ENCODE measurements at regions not wholly inside any gene's neighbourhood (a gene's known extent, or its start where the extent isn't known, plus 50 kb on each side); places are given as distances from the start of the nearest gene placed in this dataset.

DNA sequence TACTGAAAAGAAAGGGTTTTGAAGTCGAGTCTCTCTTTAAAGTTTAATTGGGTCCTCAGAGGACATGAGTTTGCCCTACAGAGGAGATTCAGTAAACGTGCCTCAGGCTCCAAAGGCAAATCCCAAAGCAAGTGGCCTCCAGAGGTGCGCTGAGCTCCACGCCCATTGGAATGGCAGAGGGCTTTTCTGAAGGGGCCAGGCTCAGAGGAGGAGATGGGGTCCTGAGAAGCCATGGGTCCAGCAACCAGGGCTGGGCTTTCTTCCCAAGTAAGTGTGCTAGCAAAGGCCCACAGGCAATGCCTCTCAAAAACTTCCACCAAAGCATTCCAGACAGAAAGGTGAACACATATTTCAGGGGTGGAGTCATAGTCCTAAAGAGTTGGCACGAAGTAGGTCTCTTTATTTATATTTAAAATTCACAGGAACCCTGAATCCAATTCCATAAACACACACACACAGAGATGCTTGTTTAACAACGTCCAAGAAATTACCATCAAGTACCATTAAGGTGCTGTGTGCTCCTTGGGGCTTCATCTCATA lies 93.0 kb upstream of the SH3BP4 start:
- Histone ChIP-seq H4K20me1 (ENCODE audit: control insufficient read depth, insufficient read depth) (no peaks in the 10 kb centered on the region), H3K79me2 (ENCODE audit: control insufficient read depth, insufficient read depth, low read length) (no peaks in the 10 kb centered on the region), H3K4me2 (ENCODE audit: control insufficient read depth, insufficient read depth) (no peak overlapping the region), H3K4me3 (no peak overlapping the region), H3K4me1 (ENCODE audit: control insufficient read depth, insufficient read depth, low read length) (no peaks in the 10 kb centered on the region), H3K27ac (ENCODE audit: control insufficient read depth, insufficient read depth) (no peak overlapping the region), H3K36me3 (ENCODE audit: control insufficient read depth in 2 of 2, insufficient read depth in 2 of 2, low read length in 1 of 2) (no peaks in the 10 kb centered on the region), H2AFZ (ENCODE audit: control insufficient read depth, low read depth, low read length) (no peak overlapping the region), H3K9ac (ENCODE audit: control insufficient read depth, insufficient read depth, low read length) (no peak overlapping the region), H3K27me3 (replicated peaks in 1 of 2; ENCODE audit: control insufficient read depth in 2 of 2, insufficient read depth in 2 of 2, low read length in 1 of 2) (no peaks in the 10 kb centered on the region), H3K9me3 (replicated peaks; ENCODE audit: control insufficient read depth, insufficient read depth, low read length) (no peaks in the 10 kb centered on the region)
- DNase-seq (ENCODE audit: low read depth, low spot score) = no peak
- BruUV-seq (replicated peaks) = no TSS peak
- no peak for ATAC-seq
- ChIA-PET POLR2A (no interaction called here), CTCF (no interaction called here), SMC1A (ENCODE audit: uncharacterized antibody, unreplicated experiment) (no interaction called here), RAD21 (ENCODE audit: unreplicated experiment) (no interaction called here)
- in situ Hi-C loops (cut with MboI) = no loop called here
- WGBS (ENCODE audit: insufficient coverage, insufficient replicate concordance, low lambda C conversion rate, missing lambda C conversion rate) = 9% methylated on average over 6 of the region's 6 CpGs
- intact Hi-C loops (cut with micrococcal nuclease; ENCODE audit: unreplicated experiment) = no loop called here
- TF ChIP-seq KDM1A (IDR thresholded peaks at IDR 0.05; ENCODE audit: borderline replicate concordance) (no peak), BCLAF1 (IDR thresholded peaks at IDR 0.05) (no peak), TCF12 (IDR thresholded peaks at IDR 0.05; ENCODE audit: low read depth, low read length) (no peak), NRF1 (conservative IDR thresholded peaks at IDR 0.05; ENCODE audit: low read depth, low read length) (no peak), POLR2AphosphoS5 (IDR thresholded peaks at IDR 0.05; ENCODE audit: low read length) (no peak), TARDBP (IDR thresholded peaks at IDR 0.05; ENCODE audit: borderline replicate concordance) (no peak), SPI1 (IDR thresholded peaks at IDR 0.05; ENCODE audit: borderline replicate concordance, insufficient read depth, low read depth, low read length) (no peak)
- TF ChIP-seq, protein P1, sequence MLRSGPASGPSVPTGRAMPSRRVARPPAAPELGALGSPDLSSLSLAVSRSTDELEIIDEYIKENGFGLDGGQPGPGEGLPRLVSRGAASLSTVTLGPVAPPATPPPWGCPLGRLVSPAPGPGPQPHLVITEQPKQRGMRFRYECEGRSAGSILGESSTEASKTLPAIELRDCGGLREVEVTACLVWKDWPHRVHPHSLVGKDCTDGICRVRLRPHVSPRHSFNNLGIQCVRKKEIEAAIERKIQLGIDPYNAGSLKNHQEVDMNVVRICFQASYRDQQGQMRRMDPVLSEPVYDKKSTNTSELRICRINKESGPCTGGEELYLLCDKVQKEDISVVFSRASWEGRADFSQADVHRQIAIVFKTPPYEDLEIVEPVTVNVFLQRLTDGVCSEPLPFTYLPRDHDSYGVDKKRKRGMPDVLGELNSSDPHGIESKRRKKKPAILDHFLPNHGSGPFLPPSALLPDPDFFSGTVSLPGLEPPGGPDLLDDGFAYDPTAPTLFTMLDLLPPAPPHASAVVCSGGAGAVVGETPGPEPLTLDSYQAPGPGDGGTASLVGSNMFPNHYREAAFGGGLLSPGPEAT (IDR thresholded peaks at IDR 0.05; ENCODE audit: low read depth) = no peak
- FAIRE-seq = no peak
